Endodermal cell (in vitro differentiated cells): ENCODE measurements at regions not wholly inside any gene's neighbourhood (a gene's known extent, or its start where the extent isn't known, plus 50 kb on each side); places are given as distances from the start of the nearest gene placed in this dataset.
"Not testable (repeated sequence)": the region's sequence is repeated elsewhere in the genome, so short reads cannot be mapped to it uniquely, and the experiment has no call there.

Experiments used
- DNase-seq: peaks from one replicate; pipeline ENCODE4 v3.0.0-alpha.2; 2017
- H3K27ac ChIP-seq: 2 replicates; pipeline ENCODE4 v1.5.1; 2013; ENCODE audit warnings: mild to moderate bottlenecking, low read depth, low read length, moderate library complexity
- H3K27me3 ChIP-seq: 2 replicates; pipeline ENCODE4 v1.6.1; 2013; ENCODE audit warnings: mild to moderate bottlenecking, low read length, moderate library complexity; ENCODE audit not compliant: insufficient read depth, control insufficient read depth, poor library complexity, severe bottlenecking
- H3K36me3 ChIP-seq: 2 replicates; pipeline ENCODE4 v1.7.0; 2013; ENCODE audit warnings: mild to moderate bottlenecking, low read length, moderate library complexity; ENCODE audit not compliant: control insufficient read depth, insufficient read depth
- H3K4me1 ChIP-seq: one replicate; pipeline ENCODE4 v1.7.0; 2013; ENCODE audit warnings: low read length; ENCODE audit not compliant: control insufficient read depth, insufficient read depth
- H3K4me3 ChIP-seq: 2 replicates; pipeline ENCODE4 v1.5.1; 2013; ENCODE audit warnings: mild to moderate bottlenecking, low read length, moderate library complexity
- H3K9ac ChIP-seq: 2 replicates; pipeline ENCODE4 v1.6.1; 2013; ENCODE audit warnings: mild to moderate bottlenecking, low read length, moderate library complexity; ENCODE audit not compliant: poor library complexity, severe bottlenecking; ENCODE audit errors: extremely low read depth
- H3K9me3 ChIP-seq: 2 replicates; pipeline ENCODE4 v1.6.1; 2013; ENCODE audit warnings: mild to moderate bottlenecking, low read length, moderate library complexity; ENCODE audit not compliant: control insufficient read depth
- H3K27ac Mint-ChIP-seq: 2 replicates; pipeline ENCODE4 v1.8.0; 2020; ENCODE audit warnings: mixed read lengths
- H3K27me3 Mint-ChIP-seq: 2 replicates; pipeline ENCODE4 v1.8.0; 2021; ENCODE audit warnings: mild to moderate bottlenecking, mixed read lengths; ENCODE audit not compliant: insufficient read depth
- H3K36me3 Mint-ChIP-seq: 2 replicates; pipeline ENCODE4 v1.8.0; 2020; ENCODE audit warnings: low read depth, mixed read lengths
- H3K4me1 Mint-ChIP-seq: 2 replicates; pipeline ENCODE4 v1.8.0; 2020; ENCODE audit warnings: mixed read lengths
- H3K4me3 Mint-ChIP-seq: 2 replicates; pipeline ENCODE4 v1.8.0; 2020; ENCODE audit warnings: mild to moderate bottlenecking, moderate library complexity, mixed read lengths
- H3K9me3 Mint-ChIP-seq: 2 replicates; pipeline ENCODE4 v1.8.0; 2020; ENCODE audit warnings: mild to moderate bottlenecking, mixed read lengths
- WGBS, 2 experiments: methylation state at CpG; one replicate each; pipeline versions ENCODE4 v1.1.5 to v1.1.7; 2013; ENCODE audit warnings: missing lambda C conversion rate in 2 of 2, mixed read lengths in 1 of 2; ENCODE audit not compliant: insufficient coverage in 1 of 2, insufficient read length in 1 of 2; 5-methylcytosine and 5-hydroxymethylcytosine counted together
- TF ChIP-seq, protein P1 (sequence below): fragments of 200-600 bp; sonication (generic); conservative IDR thresholded peaks from 2 replicates; pipeline ENCODE4 v1.5.0; 2021; ENCODE audit warnings: antibody characterized with exemption, mild to moderate bottlenecking

DNA sequence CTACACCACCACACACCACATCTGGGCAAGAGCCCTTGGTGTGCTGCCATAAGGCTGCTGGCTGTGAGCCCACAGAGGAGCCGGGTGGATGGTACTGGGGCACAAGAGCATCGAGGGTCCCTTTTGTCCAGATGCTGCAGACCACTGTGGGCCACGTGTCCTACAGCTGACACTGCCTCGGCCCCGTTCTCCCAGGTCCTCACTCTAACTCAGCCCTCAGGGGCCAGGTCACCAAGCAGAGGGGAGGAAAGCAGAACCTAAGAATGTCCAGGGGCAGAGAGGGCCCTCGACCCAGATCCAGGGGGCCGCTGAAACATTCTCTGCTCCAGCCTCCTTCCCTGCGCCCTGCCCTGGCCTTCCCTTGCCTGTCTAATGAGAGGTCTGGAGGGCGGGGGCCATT lies 91.7 kb upstream of the ASB18 start:
- H3K9ac ChIP-seq = no peak overlapping the region
- Mint-ChIP-seq H3K4me1 (peaks cover 15% of the 10 kb centered on the region), H3K27me3 (no peaks in the 10 kb centered on the region), H3K36me3 (peaks cover 1% of the 10 kb centered on the region), H3K27ac (no peak overlapping the region), H3K9me3 (no peaks in the 10 kb centered on the region), H3K4me3 (no peak overlapping the region)
- WGBS, 2 experiments = 95 to 100% methylated on average over 1 to 7 of the region's 9 CpGs
- no peaks in the 10 kb centered on the region for H3K27me3 ChIP-seq
- DNase-seq = no peak
- no peaks in the 10 kb centered on the region for H3K36me3 ChIP-seq
- TF ChIP-seq, protein P1, sequence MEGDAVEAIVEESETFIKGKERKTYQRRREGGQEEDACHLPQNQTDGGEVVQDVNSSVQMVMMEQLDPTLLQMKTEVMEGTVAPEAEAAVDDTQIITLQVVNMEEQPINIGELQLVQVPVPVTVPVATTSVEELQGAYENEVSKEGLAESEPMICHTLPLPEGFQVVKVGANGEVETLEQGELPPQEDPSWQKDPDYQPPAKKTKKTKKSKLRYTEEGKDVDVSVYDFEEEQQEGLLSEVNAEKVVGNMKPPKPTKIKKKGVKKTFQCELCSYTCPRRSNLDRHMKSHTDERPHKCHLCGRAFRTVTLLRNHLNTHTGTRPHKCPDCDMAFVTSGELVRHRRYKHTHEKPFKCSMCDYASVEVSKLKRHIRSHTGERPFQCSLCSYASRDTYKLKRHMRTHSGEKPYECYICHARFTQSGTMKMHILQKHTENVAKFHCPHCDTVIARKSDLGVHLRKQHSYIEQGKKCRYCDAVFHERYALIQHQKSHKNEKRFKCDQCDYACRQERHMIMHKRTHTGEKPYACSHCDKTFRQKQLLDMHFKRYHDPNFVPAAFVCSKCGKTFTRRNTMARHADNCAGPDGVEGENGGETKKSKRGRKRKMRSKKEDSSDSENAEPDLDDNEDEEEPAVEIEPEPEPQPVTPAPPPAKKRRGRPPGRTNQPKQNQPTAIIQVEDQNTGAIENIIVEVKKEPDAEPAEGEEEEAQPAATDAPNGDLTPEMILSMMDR = no peak
- no peak overlapping the region for H3K4me3 ChIP-seq
- H3K4me1 ChIP-seq = no peaks in the 10 kb centered on the region
- no peaks in the 10 kb centered on the region for H3K9me3 ChIP-seq
- no peak overlapping the region for H3K27ac ChIP-seq

DNA sequence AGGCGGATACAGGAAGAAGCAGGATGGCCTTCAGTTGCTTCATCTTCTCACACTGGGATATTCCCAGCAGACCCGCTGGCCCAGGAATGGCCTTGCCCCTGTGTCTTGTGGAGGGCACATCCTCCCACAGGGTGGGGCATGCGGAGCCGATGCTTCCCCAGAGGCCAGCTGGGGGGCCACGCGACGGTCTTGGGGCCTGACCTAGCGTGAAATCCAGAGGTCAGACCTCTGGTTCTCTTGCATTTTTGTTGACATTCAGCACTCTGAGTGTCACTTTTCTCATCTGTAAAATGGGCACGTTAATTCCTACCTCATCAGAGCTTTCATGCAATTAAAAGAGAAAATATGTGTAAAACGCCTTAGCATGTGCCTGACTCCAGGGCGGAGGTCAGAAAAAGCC lies 92.1 kb upstream of the ASB18 start:
- not testable (repeated sequence) for H3K27me3 ChIP-seq, H3K9ac ChIP-seq, H3K27ac Mint-ChIP-seq, H3K27me3 Mint-ChIP-seq, DNase-seq, H3K9me3 ChIP-seq, H3K4me3 ChIP-seq, H3K36me3 ChIP-seq, H3K4me3 Mint-ChIP-seq, H3K36me3 Mint-ChIP-seq, H3K9me3 Mint-ChIP-seq, H3K4me1 ChIP-seq, H3K27ac ChIP-seq
- 97% methylated on average over 9 of the region's 11 CpGs; no CpG with 5 or more reads in 1 of the 2 experiments for WGBS, 2 experiments
- H3K4me1 Mint-ChIP-seq = peaks cover 15% of the 10 kb centered on the region

DNA sequence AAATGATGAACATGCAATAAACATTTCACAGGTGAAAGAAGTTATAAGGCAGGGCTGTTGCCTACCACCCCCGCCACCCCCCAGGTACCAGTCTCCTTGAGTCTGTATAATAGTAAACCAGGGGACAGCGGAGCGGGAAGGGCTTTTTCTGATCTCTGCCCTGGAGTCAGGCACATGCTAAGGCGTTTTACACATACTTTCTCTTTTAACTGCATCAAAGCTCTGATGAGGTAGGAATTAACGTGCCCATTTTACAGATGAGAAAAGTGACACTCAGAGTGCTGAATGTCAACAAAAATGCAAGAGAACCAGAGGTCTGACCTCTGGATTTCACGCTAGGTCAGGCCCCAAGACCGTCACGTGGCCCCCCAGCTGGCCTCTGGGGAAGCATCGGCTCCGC lies 94.3 kb upstream of the ASB18 start:
- H3K27ac Mint-ChIP-seq, H3K4me3 ChIP-seq, H3K4me1 Mint-ChIP-seq, H3K9me3 Mint-ChIP-seq, H3K9me3 ChIP-seq, H3K27ac ChIP-seq, H3K9ac ChIP-seq, H3K27me3 ChIP-seq, H3K27me3 Mint-ChIP-seq, H3K36me3 Mint-ChIP-seq, H3K36me3 ChIP-seq, H3K4me3 Mint-ChIP-seq, H3K4me1 ChIP-seq, DNase-seq: not testable (repeated sequence)
- 88% methylated on average over 4 of the region's 10 CpGs; no CpG with 5 or more reads in 1 of the 2 experiments for WGBS, 2 experiments

DNA sequence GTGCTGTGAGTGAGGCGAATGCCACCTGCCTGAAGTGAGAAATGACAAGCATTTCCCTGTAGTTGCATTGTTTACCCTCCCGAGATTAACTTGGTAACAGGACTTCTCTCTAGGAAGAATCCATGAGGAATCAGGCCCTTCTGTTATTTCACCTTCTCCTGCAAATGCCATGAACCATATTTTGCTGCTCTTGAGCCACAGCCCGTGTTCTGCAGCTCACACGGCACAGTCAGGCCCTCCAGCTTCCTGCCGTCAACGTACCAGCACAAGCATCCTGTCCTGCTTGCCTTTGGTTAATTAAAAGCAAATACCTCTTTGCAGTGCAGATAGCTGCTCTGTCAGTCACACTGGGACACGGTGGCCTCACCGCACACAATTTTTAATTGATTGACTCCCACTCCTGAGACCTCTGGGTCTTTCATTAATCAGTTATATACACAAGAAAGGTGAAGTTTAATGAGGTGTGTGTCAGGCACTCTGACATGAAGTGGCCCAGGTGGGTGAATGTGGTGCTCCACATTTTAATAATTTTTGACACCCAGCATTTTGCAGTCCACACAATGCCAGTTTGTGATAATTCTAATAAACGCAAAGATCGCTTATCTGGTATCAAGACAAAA lies 95.3 kb upstream of the ASB18 start:
- Mint-ChIP-seq H3K36me3 (peaks cover 7% of the 10 kb centered on the region), H3K4me1 (peaks cover 10% of the 10 kb centered on the region), H3K9me3 (no peaks in the 10 kb centered on the region), H3K27ac (peak overlapping the region; percentile 69), H3K27me3 (no peaks in the 10 kb centered on the region), H3K4me3 (no peak overlapping the region)
- H3K4me3 ChIP-seq = no peak overlapping the region
- peak; percentile 66 for DNase-seq
- TF ChIP-seq, protein P1 = no peak
- no peaks in the 10 kb centered on the region for H3K27me3 ChIP-seq
- H3K4me1 ChIP-seq = no peaks in the 10 kb centered on the region
- no peak overlapping the region for H3K9ac ChIP-seq
- H3K9me3 ChIP-seq = no peaks in the 10 kb centered on the region
- H3K27ac ChIP-seq = peak overlapping the region; percentile 2
- no peaks in the 10 kb centered on the region for H3K36me3 ChIP-seq
- 72 to 77% methylated on average over 10 of the region's 10 CpGs for WGBS, 2 experiments
